Loucy (cell line): ENCODE measurements at regions not wholly inside any gene's neighbourhood (a gene's known extent, or its start where the extent isn't known, plus 50 kb on each side); places are given as distances from the start of the nearest gene placed in this dataset.

ENCODE experiments used
- CTCF ChIP-seq: fragments of 200-600 bp; sonication (generic); conservative IDR thresholded peaks from 2 replicates; pipeline ENCODE4 v1.5.1; 2014; ENCODE audit warnings: mild to moderate bottlenecking, antibody characterized with exemption, low read length
- EZH2phosphoT487 ChIP-seq: fragments of 200-600 bp; IDR thresholded peaks from 2 replicates; pipeline ENCODE4 v1.6.1; 2018; ENCODE audit warnings: antibody characterized with exemption, mild to moderate bottlenecking, moderate library complexity, borderline replicate concordance

DNA sequence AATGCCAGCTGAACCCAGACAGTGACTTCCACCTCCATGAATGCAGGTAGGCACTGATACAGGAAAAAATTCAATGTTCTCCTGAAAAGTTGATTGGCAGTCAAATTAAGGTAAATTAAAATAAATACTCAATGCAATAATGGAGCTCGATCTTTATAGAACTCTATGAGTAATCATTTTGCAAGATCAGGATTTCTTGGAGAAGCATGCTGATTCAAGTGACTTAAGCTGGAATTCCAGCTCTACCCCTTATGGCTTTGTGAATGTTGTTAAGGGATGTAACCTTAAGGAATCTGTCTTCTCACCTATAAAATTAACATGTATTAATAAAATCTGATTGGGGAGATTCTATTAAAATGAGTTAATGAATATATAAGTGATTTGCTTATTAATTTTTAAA, 145.1 kb downstream of the QPCT start:
- TF ChIP-seq CTCF (no peak), EZH2phosphoT487 (no peak)
